ENCODE measurements at regions not wholly inside any gene's neighbourhood (a gene's known extent, or its start where the extent isn't known, plus 50 kb on each side); places are given as distances from the start of the nearest gene placed in this dataset.

DNA sequence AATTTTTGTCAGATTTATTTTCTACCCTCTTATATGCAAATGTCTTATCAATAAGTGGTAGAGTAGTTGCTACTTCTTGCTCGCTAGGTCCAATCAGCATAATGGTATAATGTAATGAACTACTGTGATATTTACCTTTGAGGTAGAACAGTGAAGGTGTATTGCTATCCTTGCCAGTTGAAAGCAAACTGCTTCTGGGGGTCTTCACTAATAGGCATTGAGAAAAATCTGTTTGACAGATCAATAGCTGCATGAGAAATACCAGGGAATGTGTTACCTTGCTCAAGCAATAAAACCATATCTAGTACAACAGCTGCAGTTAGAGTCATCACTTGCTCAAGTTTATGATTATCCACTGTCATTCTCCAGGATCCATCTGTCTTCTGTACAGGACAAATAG, 50.1 kb upstream of the EFEMP1 start:
- TF ChIP-seq, protein P1, sequence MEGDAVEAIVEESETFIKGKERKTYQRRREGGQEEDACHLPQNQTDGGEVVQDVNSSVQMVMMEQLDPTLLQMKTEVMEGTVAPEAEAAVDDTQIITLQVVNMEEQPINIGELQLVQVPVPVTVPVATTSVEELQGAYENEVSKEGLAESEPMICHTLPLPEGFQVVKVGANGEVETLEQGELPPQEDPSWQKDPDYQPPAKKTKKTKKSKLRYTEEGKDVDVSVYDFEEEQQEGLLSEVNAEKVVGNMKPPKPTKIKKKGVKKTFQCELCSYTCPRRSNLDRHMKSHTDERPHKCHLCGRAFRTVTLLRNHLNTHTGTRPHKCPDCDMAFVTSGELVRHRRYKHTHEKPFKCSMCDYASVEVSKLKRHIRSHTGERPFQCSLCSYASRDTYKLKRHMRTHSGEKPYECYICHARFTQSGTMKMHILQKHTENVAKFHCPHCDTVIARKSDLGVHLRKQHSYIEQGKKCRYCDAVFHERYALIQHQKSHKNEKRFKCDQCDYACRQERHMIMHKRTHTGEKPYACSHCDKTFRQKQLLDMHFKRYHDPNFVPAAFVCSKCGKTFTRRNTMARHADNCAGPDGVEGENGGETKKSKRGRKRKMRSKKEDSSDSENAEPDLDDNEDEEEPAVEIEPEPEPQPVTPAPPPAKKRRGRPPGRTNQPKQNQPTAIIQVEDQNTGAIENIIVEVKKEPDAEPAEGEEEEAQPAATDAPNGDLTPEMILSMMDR (IDR thresholded peaks at IDR 0.05; ENCODE audit: insufficient read depth, low read depth, low read length, missing control alignments) = no peak
- DNase-seq (ENCODE audit: low read depth) = no peak
- no peak overlapping the region for H3K4me3 ChIP-seq (ENCODE audit: low read depth, low read length)

DNA sequence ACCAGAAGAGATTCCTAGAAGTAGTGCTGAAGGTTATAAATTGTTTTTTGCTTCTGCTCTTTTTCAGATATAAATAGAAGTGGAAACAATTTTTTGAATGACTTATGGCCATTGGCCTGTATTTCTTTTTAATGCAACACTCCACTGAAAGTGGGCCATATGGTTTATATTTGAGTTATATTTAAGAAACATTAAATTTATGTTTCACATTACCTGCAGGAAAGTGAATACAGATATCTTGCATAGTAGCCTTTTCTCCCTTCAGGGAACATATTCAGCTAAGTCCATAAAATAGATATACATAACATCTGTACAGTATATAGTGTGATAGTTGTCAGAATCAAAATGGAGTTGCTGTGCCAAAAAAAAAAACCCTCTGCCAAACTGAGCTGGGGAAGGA, 53.1 kb upstream of the EFEMP1 start:
- H3K4me3 ChIP-seq (ENCODE audit: low read depth, low read length) = no peak overlapping the region
- TF ChIP-seq, protein P1 (IDR thresholded peaks at IDR 0.05; ENCODE audit: insufficient read depth, low read depth, low read length, missing control alignments) = no peak
- no peak for DNase-seq (ENCODE audit: low read depth)

DNA sequence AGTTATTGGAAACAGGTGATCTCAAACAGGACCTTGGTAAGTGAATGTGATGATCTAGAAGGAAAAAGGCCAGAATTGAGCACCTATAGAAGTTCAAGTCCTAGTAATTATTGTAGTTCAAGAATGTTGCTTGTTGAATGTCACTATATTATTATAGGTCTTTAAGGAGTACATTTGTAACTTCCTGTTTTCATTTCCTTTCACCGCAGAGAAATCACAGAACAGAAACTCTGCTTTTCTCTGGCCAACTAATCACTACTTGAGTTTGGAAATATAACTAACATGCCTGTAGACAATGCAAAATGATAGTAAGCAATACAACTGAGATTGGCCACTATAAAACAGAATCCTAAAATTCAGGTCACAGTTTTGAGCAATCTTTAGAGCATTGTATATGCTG, 61.8 kb upstream of the EFEMP1 start:
- DNase-seq (ENCODE audit: low read depth) = peak; percentile 44
- TF ChIP-seq, protein P1 (IDR thresholded peaks at IDR 0.05; ENCODE audit: insufficient read depth, low read depth, low read length, missing control alignments) = no peak
- no peak overlapping the region for H3K4me3 ChIP-seq (ENCODE audit: low read depth, low read length)

DNA sequence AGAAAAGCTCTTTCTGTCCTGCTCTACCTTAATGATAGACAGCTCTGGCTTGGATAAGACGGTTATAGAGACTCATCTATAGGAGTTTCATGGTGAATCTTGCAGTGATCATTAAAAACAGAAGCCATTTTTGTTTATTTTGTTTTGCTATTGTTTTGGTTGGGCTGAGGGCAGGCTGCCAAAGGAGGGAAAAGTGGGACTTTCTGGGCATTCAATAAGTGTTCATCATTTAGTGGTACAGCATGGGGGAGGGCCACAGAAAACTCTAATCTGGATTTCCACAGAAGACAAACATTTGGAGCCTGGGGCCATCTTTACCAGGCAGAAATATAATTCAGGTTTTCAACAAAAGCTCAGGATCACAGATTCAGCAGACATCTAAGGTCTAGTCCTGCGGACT, 62.4 kb upstream of the EFEMP1 start:
- TF ChIP-seq, protein P1 (IDR thresholded peaks at IDR 0.05; ENCODE audit: insufficient read depth, low read depth, low read length, missing control alignments) = no peak
- H3K4me3 ChIP-seq (ENCODE audit: low read depth, low read length) = no peak overlapping the region
- no peak for DNase-seq (ENCODE audit: low read depth)

GRCh38 chr2:55986700-55987440, 63.3 kb upstream of the EFEMP1 start:
- DNase-seq (ENCODE audit: low read depth) = no peak
- TF ChIP-seq, protein P1 (IDR thresholded peaks at IDR 0.05; ENCODE audit: insufficient read depth, low read depth, low read length, missing control alignments) = no peak
- H3K4me3 ChIP-seq (ENCODE audit: low read depth, low read length) = no peak overlapping the region

DNA sequence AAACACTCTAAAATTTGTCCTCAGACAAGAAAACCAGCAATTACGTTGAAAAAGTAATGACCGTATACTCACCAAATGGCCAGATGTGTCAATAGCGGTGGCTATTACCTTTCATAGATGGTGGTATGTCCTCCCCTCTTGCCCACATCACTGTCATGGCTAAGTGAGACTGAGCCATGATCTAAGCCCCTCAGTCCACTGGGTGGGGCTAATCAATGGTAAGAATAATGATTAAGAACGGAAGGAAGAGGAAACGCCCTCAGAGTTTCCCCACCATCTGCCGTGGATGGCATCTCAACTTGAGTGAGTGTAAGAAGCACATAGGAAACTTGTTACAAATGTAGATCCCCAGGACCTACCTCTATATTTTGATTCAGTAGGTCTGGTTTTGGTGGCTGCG, 65.8 kb upstream of the EFEMP1 start:
- H3K4me3 ChIP-seq (ENCODE audit: low read depth, low read length) = no peak overlapping the region
- no peak for DNase-seq (ENCODE audit: low read depth)
- TF ChIP-seq, protein P1 (IDR thresholded peaks at IDR 0.05; ENCODE audit: insufficient read depth, low read depth, low read length, missing control alignments) = no peak

DNA sequence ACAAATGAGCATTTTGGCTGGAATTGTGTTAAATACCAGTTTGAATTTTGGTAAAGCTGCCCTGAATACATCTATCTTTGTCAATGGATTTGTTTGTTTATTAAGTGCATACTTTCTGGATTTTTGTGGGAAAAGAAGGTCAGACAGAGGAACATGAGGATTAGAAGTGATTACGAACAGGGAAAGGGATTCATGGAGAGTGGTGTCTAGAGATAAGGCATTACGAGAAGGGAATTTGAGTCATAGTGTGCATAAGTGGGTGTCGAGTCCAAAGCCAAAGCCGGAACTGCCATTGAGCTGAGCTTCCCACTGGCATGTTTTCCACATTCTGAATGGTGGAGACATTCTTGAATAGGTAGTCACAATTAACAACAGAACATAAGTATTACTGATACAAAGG, 68.9 kb upstream of the EFEMP1 start:
- TF ChIP-seq, protein P1 (IDR thresholded peaks at IDR 0.05; ENCODE audit: insufficient read depth, low read depth, low read length, missing control alignments) = no peak
- no peak overlapping the region for H3K4me3 ChIP-seq (ENCODE audit: low read depth, low read length)
- no peak for DNase-seq (ENCODE audit: low read depth)

All from GM12865 (cell line).